NCI-H748 (cell line): ENCODE measurements at regions not wholly inside any gene's neighbourhood (a gene's known extent, or its start where the extent isn't known, plus 50 kb on each side); places are given as distances from the start of the nearest gene placed in this dataset.
"Not testable (repeated sequence)": the region's sequence is repeated elsewhere in the genome, so short reads cannot be mapped to it uniquely, and the experiment has no call there.

Experiments
- DNase-seq: peaks from one replicate; lab custom pipeline; 2025; ENCODE audit not compliant: unreplicated experiment; lab: John Stamatoyannopoulos, UW

GRCh38 chr15:23913081-23913480, 226.0 kb upstream of the NDN start:
- no peak for DNase-seq

DNA sequence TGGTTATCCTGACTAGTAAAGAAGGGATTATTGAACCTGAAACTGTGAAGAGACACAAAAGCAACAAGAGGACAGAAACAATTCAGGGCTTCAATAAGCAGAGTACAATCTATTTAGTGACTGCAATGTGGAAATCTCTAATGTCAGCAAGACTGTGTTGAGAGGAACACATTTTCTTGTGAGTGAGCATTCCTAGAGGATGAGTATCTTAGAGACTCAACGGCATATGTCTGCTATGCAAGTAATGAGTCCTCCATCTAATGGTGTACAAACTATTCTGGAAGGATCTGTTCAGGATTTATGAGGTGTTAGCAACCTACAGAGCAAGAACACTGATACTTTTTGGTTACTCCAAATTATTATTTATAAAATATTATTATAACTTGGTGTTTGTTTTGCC, 226.5 kb upstream of the NDN start:
- no peak for DNase-seq

- no peak for DNase-seq
These were observed 237.6 kb upstream of the NDN start for GRCh38 chr15:23924686-23925085.

- DNase-seq = no peak
These were observed 267.8 kb upstream of the NDN start for GRCh38 chr15:23954931-23955330.

DNA sequence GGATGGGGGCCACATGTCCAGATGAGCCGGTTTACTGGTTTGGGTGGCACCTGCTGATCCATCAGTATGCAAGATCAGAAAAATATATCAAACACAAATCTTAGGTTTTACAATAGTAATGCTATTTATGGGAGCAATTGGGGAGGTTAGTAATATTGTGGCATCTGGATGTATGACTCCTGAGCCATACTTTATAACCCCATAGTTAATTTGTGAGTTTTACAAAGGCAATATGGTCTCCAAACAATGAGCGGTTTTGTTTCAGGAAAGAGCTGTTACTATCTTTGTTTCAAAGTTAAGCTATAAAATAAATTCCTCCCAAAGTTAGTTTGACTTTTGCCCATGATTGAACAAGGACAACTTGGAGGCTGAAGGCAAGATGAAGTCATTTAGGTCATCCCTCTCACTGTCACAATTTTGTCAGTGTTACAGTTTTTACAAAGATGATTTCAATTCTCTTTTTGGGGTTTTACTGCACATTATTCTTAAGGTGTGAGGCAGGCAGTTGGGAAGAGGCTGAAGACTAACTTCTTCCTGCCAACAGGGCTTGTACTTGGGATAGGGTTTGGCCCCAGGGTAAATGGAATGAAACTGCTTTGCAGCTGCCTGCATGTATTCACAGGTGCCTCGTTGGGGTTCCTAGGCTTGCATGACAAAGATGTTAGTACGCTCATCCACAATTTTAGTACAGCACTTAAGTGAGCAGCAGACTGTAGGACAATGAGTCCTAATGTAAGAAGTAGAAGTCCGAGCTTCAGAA, 296.6 kb upstream of the NDN start:
- DNase-seq = no peak

- DNase-seq = no peak
These were observed 307.2 kb upstream of the NDN start for GRCh38 chr15:23994273-23994672.

DNA sequence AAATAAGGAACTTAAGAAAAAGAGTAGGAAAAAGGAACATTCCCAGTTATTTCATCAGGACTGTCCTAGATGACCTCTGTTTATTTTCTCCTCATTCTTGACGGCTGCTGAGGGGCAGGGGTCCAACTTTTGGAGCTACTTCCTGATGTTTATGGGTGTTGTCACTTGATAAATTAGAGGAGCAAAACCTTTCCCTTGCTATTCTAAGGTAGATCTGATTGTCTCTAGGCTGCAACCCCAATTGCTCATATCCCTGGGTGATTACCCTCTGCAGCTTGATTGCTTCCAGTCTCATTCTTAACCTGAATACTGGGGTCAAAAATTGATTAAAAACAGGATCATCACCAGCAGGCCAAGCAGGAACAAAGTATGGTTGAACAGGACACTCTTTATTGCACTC, 311.0 kb upstream of the NDN start:
- DNase-seq = no peak

DNA sequence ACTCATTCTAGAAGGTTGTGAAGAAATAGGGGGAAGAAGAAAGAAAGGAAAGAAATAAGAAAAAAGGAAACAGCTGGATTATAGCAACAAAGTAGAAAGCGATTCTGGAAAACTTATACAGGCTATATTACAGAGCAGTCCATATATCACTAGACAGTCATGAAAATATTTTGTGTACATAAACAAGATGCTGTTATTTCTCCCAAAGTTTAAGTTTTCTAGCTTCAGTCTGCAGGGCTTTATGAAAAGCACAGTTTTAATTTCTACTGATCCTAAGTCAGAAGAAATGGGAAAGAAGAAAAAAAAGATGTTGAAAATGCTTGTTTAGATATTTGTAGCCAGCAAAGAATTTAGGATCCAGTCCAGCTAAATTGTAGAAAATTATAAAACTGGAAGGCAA, 321.4 kb upstream of the NDN start:
- no peak for DNase-seq

DNA sequence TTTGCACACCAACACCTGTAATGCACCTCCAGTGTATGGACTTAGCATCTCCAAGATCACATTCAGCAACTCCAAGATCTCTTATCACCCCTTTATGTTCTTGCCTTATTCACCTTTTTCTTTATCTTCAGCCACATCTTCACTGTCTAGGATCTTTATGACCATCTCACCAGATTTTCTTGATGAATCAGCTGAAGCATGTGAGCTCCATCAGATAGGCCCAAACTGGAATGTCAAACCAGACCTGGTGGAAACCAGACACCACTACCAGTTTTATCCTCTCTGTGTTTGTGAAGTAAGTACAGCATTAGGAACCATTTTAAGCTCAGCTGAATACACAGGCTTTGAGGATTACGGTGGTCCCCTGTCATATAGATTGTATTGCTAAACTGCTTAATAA, 330.4 kb upstream of the NDN start:
- no peak for DNase-seq

- DNase-seq = no peak
These were observed 352.6 kb upstream of the NDN start for GRCh38 chr15:24039683-24040082.

DNA sequence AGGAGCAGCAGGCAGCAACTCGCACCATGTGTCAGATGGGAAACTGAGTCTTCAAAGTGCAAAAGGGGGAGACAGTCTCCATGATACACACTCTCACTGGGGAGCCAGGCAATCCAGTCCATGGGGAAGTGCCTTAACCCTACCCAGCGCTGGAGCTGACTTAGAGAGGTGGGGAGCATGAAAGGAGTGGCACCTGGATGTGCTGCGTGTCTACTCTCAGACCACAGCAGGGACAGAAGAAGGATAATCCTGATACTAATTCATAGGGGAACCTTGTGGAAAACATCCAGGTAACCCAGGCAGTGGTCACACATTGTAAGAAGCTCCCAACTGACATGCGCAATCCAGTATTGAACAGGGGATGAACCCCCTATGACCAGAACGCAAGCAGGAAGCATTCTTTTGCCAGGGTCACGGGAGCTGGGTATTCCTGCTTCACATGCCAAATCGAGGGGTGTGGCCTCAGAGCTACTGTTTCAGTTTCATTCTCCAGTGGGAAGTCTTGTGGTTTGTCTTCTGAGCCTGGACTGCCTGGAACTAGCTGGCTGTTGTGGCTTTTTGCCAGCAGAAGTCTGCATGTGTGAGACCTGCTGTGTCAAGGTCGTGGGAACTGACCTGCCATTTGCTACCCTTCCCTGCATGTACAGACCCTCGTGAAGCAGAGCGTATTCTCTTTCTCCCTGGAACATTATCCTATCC, 367.6 kb upstream of the NDN start:
- DNase-seq = no peak

GRCh38 chr15:24067733-24068501, 380.8 kb upstream of the NDN start:
- DNase-seq = peak; percentile 0

DNA sequence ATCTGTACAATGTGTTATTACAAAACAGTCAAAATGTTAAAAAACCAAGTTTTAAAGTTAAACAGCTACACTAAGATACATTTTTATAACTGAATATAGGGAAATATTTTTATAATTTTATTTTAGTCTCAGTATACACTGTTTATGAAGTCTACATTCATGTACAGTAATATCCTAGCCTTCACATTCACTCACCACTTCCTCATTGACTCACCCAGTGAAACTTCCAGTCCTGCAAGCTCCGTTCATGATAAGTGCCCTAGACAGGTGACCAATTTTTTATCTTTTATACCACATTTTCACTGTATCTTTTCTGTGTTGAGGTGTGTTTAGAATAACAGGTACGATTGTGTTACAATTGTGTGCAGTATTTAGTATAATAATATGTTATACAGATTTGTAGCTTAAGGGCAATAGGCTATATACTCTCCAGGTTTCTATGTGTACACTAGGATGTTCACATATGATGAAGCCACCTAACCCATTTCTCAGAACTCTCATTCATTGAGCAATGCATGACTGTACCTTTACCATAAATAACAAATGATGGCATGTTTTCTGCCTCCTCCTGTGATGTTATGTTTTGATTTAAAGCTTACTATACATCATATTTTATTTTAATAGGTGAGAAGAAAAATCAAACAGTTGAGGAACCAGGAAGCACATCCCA, 388.4 kb upstream of the NDN start:
- no peak for DNase-seq

DNA sequence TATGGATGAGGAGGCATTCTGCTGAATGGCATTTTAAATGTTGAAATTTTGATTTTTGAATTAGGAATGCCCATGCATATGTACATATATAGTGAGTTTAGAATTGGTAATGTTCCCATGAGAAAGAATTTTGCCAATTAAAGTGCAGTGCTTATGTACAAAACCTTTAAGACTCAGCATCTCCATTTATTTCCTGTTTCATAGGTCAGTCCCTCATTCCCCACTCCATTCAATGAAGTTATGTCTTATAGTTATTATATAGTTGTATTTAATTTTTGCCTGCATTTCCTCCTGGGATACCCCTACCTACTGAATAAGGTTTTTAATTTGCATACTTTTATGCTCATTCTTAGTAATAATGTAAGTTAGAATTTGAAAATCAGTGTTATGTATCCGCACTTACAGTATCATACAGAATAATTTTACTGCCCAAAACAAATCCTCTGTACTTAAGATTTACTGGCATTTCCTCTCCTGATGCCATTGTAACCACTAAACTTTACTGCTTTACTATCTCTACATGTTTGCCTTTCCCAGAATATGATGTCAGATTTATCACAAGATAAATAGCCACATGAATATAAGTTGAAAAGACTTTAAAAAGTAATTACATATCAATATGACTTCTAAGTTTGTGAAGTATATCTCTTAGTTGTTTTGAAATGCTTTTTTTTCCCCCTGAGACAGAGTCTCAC, 389.1 kb upstream of the NDN start:
- no peak for DNase-seq

GRCh38 chr15:24078310-24079029, 391.4 kb upstream of the NDN start:
- DNase-seq = no peak

GRCh38 chr15:24088941-24089340, 401.8 kb upstream of the NDN start:
- not testable (repeated sequence) for DNase-seq

- DNase-seq = not testable (repeated sequence)
These were observed 414.4 kb upstream of the NDN start for GRCh38 chr15:24101503-24101902.

DNA sequence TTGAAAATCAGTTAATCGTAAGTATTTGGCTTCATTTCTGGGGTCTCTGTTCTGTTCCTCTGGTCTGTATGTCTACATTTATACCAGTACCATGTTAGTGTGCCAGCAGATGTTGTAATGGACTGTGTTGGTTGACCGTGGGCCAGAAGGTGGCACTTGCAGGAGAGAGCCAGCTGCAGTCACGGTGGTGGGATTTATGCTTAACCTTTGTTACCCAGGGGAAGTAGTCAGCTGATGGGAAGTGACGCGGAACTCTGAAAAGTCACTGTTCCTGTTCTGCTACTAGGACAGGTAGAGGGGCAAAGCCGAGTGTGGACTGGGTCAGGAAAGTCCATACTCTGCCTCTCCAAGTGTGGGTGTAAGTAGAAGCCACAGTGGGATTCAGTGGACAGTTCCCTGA, 420.4 kb upstream of the NDN start:
- DNase-seq = not testable (repeated sequence)

DNA sequence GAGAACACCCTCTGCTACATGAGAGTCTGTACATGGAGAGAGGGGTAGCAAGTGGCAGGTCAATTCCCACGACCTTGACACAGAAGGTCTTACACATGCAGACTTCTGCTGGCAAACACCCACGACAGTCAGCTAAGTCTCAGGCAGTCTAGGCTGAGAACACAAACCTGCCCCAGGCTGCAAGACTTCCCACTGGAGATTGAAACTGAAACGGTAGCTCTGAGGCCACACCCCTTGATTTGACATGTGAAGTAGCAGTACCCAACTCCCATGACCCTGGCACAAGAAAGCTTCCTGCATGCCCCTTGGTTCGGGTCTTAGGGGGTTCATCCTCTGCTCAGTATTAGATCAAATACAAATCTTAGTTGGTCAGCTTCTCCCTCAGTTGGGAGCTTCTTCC, 420.8 kb upstream of the NDN start:
- not testable (repeated sequence) for DNase-seq

DNA sequence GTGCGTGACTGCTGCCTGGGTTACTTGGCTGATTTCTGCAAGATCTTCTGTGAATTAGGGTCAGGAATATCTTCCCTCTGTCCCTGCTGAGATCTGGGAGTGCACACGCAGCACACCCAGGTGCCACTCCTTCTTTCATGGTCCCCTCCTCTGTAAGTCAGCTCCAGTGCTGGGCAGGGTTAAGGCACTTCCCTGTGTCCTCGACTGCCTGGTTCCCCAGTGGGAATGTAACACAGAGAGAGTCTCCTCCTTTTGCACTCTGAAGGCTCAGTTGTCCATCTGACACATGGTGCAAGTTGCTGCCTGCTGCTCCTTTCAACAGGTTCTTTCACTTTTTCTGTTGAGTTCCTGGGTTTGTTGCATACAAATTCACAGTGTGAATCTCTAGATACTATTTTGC, 421.2 kb upstream of the NDN start:
- not testable (repeated sequence) for DNase-seq
